GM12878 (cell line): ENCODE measurements at regions not wholly inside any gene's neighbourhood (a gene's known extent, or its start where the extent isn't known, plus 50 kb on each side); places are given as distances from the start of the nearest gene placed in this dataset.

Source experiments
- ATAC-seq: fragments of 200-7000 bp; cut with Tn5 transposase; 3 replicates; pipeline ENCODE4 v1.9.1; 2020; ENCODE audit warnings: mild to moderate bottlenecking, moderate library complexity
- BruUV-seq: library from RNA; stranded (reverse); fragments of 400-500 nt; replicated peaks from 2 replicates; lab custom pipeline; 2021; lab: Mats Ljungman, UMichigan
- CTCF ChIA-PET: fragments of 300-600 bp; sonication (Branson Sonifier 250); formaldehyde crosslinking; extraction: SDS; loops from one replicate; lab custom pipeline; 2021; ENCODE audit warnings: inconsistent platforms; lab: Yijun Ruan, JAX
- POLR2A ChIA-PET: fragments of 350-600 bp; formaldehyde crosslinking; extraction: SDS; loops from one replicate; lab custom pipeline; 2021; ENCODE audit warnings: inconsistent platforms; lab: Charles Lee
- RAD21 ChIA-PET: fragments of 300-600 bp; sonication (Branson Sonifier 250); formaldehyde crosslinking; loops from one replicate; lab custom pipeline; 2023; ENCODE audit warnings: antibody characterized with exemption; ENCODE audit not compliant: unreplicated experiment; lab: Charles Lee
- SMC1A ChIA-PET: fragments of 300-600 bp; sonication (Branson Sonifier 250); formaldehyde crosslinking; loops from one replicate; lab custom pipeline; 2023; ENCODE audit not compliant: unreplicated experiment, uncharacterized antibody; lab: Charles Lee
- DNase-seq: peaks from one replicate; pipeline ENCODE4 v3.0.0-alpha.2; 2011; ENCODE audit warnings: low read depth, low spot score
- FAIRE-seq: peaks from 3 replicates; lab custom pipeline; 2011; peaks lifted over from hg19 to GRCh38; lab: Jason Lieb, UNC
- H2AFZ ChIP-seq: 2 replicates; pipeline ENCODE4 v1.6.0; 2011; ENCODE audit warnings: low read depth, low read length, control low read depth; ENCODE audit not compliant: control insufficient read depth
- H3K27ac ChIP-seq: 2 replicates; pipeline ENCODE4 v1.5.1; 2011; ENCODE audit warnings: control low read depth; ENCODE audit not compliant: control insufficient read depth, insufficient read depth
- H3K27me3 ChIP-seq, 2 experiments: replicated peaks in 1 of 2; 2 replicates each; pipeline versions ENCODE4 v1.6.0 to v1.6.1; 2011; ENCODE audit warnings: low read length in 1 of 2; ENCODE audit not compliant: control insufficient read depth in 2 of 2, insufficient read depth in 2 of 2
- H3K36me3 ChIP-seq, 2 experiments: 2 replicates each; pipeline ENCODE4 v1.5.1; 2011; ENCODE audit warnings: low read length in 1 of 2; ENCODE audit not compliant: control insufficient read depth in 2 of 2, insufficient read depth in 2 of 2
- H3K4me1 ChIP-seq: 2 replicates; pipeline ENCODE4 v1.6.1; 2011; ENCODE audit warnings: mild to moderate bottlenecking, low read length, moderate library complexity, mixed read lengths; ENCODE audit not compliant: control insufficient read depth, insufficient read depth
- H3K4me2 ChIP-seq: 2 replicates; pipeline ENCODE4 v1.6.0; 2011; ENCODE audit warnings: control low read depth; ENCODE audit not compliant: control insufficient read depth, insufficient read depth
- H3K4me3 ChIP-seq: fragments of 200-600 bp; sonication (generic); 2 replicates; pipeline ENCODE4 v1.5.1; 2016
- H3K79me2 ChIP-seq: 2 replicates; pipeline ENCODE4 v1.6.0; 2011; ENCODE audit warnings: low read length; ENCODE audit not compliant: control insufficient read depth, insufficient read depth
- H3K9ac ChIP-seq: 2 replicates; pipeline ENCODE4 v1.8.0; 2011; ENCODE audit warnings: low read length, control low read depth, mixed read lengths; ENCODE audit not compliant: control insufficient read depth, insufficient read depth
- H3K9me3 ChIP-seq: replicated peaks from 3 replicates; pipeline ENCODE4 v1.5.1; 2011; ENCODE audit warnings: mild to moderate bottlenecking, low read length; ENCODE audit not compliant: control insufficient read depth, insufficient read depth
- H4K20me1 ChIP-seq: 2 replicates; pipeline ENCODE4 v1.6.0; 2011; ENCODE audit not compliant: control insufficient read depth, insufficient read depth
- CHD2 ChIP-seq: IDR thresholded peaks from 2 replicates; pipeline ENCODE4 v1.6.1; 2011; ENCODE audit warnings: low read depth, low read length, improper control_type of control experiment, borderline replicate concordance
- CREM ChIP-seq: IDR thresholded peaks from 2 replicates; pipeline ENCODE4 v1.6.1; 2014; ENCODE audit warnings: antibody characterized with exemption, low read depth
- E2F8 ChIP-seq: fragments of 450-650 bp; IDR thresholded peaks from 2 replicates; pipeline ENCODE4 v1.6.1; 2018; ENCODE audit warnings: mild to moderate bottlenecking, low read depth, moderate library complexity; ENCODE audit not compliant: partially characterized antibody
- EP300 ChIP-seq, 2 experiments: fragments of 150-350 bp in 1 of 2; IDR thresholded peaks; 2 replicates each; pipeline ENCODE4 v1.6.1; 2011 to 2012; ENCODE audit warnings: low read depth in 2 of 2, low read length in 2 of 2, borderline replicate concordance in 1 of 2, improper control_type of control experiment in 1 of 2, inconsistent platforms in 1 of 2; ENCODE audit not compliant: control insufficient read depth in 1 of 2
- IRF4 ChIP-seq: IDR thresholded peaks from 2 replicates; pipeline ENCODE4 v1.6.1; 2011; ENCODE audit warnings: low read depth, low read length
- JUND ChIP-seq: IDR thresholded peaks from 2 replicates; pipeline ENCODE4 v1.6.1; 2012; ENCODE audit warnings: low read depth, mild to moderate bottlenecking, low read length, improper control_type of control experiment, moderate library complexity
- KAT2A ChIP-seq: conservative IDR thresholded peaks from 2 replicates; pipeline ENCODE4 v1.6.1; 2011; ENCODE audit warnings: low read depth, low read length; ENCODE audit not compliant: control insufficient read depth
- RBBP5 ChIP-seq: fragments of 200-600 bp; sonication (generic); conservative IDR thresholded peaks from 2 replicates; pipeline ENCODE4 v1.6.1; 2016
- RELA ChIP-seq: fragments of 450-650 bp; IDR thresholded peaks from 2 replicates; pipeline ENCODE4 v1.8.0; 2014; ENCODE audit warnings: borderline replicate concordance; ENCODE audit not compliant: partially characterized antibody
- SMC3 ChIP-seq: IDR thresholded peaks from 2 replicates; pipeline ENCODE4 v1.6.1; 2011; ENCODE audit warnings: low read length, improper control_type of control experiment, borderline replicate concordance
- SREBF1 ChIP-seq: IDR thresholded peaks from 2 replicates; pipeline ENCODE4 v1.6.1; 2012; ENCODE audit warnings: mild to moderate bottlenecking, low read length
- SREBF2 ChIP-seq: IDR thresholded peaks from 2 replicates; pipeline ENCODE4 v1.6.1; 2012; ENCODE audit warnings: mild to moderate bottlenecking, low read length
- STAT1 ChIP-seq: fragments of 450-650 bp; conservative IDR thresholded peaks from 2 replicates; pipeline ENCODE4 v1.6.1; 2014; ENCODE audit warnings: antibody characterized with exemption, mild to moderate bottlenecking
- SUZ12 ChIP-seq: fragments of 200-600 bp; sonication (generic); IDR thresholded peaks from one replicate; pipeline ENCODE4 v1.6.1; 2018; ENCODE audit warnings: antibody characterized with exemption, mild to moderate bottlenecking; ENCODE audit not compliant: unreplicated experiment
- ZZZ3 ChIP-seq: IDR thresholded peaks from 2 replicates; pipeline ENCODE4 v1.6.1; 2011; ENCODE audit warnings: low read depth; ENCODE audit not compliant: control insufficient read depth, insufficient read length
- WGBS: methylation state at CpG from one replicate; pipeline ENCODE4 v1.1.6; 2016; ENCODE audit warnings: low lambda C conversion rate; ENCODE audit not compliant: insufficient replicate concordance, insufficient coverage; ENCODE audit errors: missing lambda C conversion rate; 5-methylcytosine and 5-hydroxymethylcytosine counted together
- in situ Hi-C: fragments of 300-500 bp; cut with MboI; formaldehyde crosslinking; loops from 9 replicates; pipeline ENCODE4 v1.14.3; 2018; ENCODE audit warnings: mixed read lengths
- intact Hi-C: fragments of 100-400 bp; cut with micrococcal nuclease; formaldehyde crosslinking; loops from one replicate; pipeline ENCODE4 v1.14.2; 2022; ENCODE audit not compliant: unreplicated experiment
- TF ChIP-seq, protein P1 (sequence below): fragments of 450-650 bp; IDR thresholded peaks from 2 replicates; pipeline ENCODE4 v1.6.1; 2017; ENCODE audit warnings: borderline replicate concordance
- TF ChIP-seq, protein P2 (sequence below): IDR thresholded peaks from 2 replicates; pipeline ENCODE4 v1.6.1; 2012; ENCODE audit warnings: low read depth, low read length, improper control_type of control experiment
- TF ChIP-seq, protein P3 (sequence below): fragments of 450-650 bp; IDR thresholded peaks from 2 replicates; pipeline ENCODE4 v1.6.1; 2016; ENCODE audit warnings: mild to moderate bottlenecking
- TF ChIP-seq, protein P4 (sequence below): IDR thresholded peaks from 2 replicates; pipeline ENCODE4 v1.6.1; 2012; ENCODE audit warnings: low read depth, low read length, improper control_type of control experiment

DNA sequence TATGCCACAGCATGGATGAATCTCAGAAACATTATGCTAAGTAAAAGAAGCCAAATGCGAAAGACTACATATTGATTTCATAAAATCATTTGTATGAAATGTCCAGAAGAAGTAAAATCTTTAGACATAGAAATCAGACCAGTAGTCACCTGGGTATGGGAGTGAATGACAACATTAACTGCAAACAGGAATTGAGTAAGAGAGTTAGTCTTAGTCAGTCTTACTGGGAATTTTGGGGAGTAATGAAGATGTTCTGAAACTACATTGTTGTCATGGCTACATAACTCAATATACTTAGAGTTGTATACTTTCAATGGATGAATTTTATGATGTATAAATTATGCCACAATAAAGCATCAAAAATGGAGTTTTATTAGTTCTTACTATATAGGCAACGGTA lies 107.8 kb upstream of the CHORDC1 start (continued):
- TF ChIP-seq, protein P1, sequence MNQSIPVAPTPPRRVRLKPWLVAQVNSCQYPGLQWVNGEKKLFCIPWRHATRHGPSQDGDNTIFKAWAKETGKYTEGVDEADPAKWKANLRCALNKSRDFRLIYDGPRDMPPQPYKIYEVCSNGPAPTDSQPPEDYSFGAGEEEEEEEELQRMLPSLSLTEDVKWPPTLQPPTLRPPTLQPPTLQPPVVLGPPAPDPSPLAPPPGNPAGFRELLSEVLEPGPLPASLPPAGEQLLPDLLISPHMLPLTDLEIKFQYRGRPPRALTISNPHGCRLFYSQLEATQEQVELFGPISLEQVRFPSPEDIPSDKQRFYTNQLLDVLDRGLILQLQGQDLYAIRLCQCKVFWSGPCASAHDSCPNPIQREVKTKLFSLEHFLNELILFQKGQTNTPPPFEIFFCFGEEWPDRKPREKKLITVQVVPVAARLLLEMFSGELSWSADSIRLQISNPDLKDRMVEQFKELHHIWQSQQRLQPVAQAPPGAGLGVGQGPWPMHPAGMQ = no peak
- no peak for TF ChIP-seq SREBF1
- TF ChIP-seq RELA = no peak
- TF ChIP-seq, protein P2, sequence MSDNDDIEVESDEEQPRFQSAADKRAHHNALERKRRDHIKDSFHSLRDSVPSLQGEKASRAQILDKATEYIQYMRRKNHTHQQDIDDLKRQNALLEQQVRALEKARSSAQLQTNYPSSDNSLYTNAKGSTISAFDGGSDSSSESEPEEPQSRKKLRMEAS = no peak
- TF ChIP-seq SREBF2 = no peak
- TF ChIP-seq CHD2 = no peak
- no peak for TF ChIP-seq E2F8
- TF ChIP-seq KAT2A = no peak
- no peak for TF ChIP-seq STAT1

DNA sequence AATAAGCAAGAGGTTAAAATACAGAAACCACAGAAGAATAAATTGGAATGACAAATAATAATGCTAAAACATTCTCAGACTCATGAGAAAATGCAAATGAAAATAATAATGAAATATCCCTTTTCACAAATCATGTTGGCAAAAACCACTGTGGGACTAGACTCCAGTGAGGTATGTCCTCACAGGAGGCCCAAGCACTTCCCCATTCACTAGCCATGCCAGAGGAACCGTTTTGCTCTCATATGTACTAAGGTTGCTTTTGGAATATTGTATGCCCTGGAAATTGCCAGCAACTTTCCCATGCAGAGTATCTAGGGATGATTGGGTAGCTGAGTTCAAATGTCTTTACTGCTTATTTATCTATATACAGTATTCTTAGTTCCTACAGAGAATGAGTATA lies 106.2 kb upstream of the CHORDC1 start:
- FAIRE-seq = no peak

More for the DNA sequence above, 106.2 kb upstream of the CHORDC1 start:
- H3K27ac ChIP-seq = no peak overlapping the region
- no peaks in the 10 kb centered on the region for H3K27me3 ChIP-seq
- no peaks in the 10 kb centered on the region for H3K4me1 ChIP-seq
- no peaks in the 10 kb centered on the region for H3K9me3 ChIP-seq
- H3K79me2 ChIP-seq = no peaks in the 10 kb centered on the region
- no peak overlapping the region for H2AFZ ChIP-seq
- no peak for ATAC-seq
- in situ Hi-C loops = no loop called here
- no peak for DNase-seq
- POLR2A ChIA-PET = no interaction called here
- TF ChIP-seq, protein P3, sequence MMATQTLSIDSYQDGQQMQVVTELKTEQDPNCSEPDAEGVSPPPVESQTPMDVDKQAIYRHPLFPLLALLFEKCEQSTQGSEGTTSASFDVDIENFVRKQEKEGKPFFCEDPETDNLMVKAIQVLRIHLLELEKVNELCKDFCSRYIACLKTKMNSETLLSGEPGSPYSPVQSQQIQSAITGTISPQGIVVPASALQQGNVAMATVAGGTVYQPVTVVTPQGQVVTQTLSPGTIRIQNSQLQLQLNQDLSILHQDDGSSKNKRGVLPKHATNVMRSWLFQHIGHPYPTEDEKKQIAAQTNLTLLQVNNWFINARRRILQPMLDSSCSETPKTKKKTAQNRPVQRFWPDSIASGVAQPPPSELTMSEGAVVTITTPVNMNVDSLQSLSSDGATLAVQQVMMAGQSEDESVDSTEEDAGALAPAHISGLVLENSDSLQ = no peak
- TF ChIP-seq EP300 (IDR thresholded peaks at IDR 0.05; ENCODE audit: borderline replicate concordance in 1 of 2, control insufficient read depth in 1 of 2, low read depth in 2 of 2, low read length in 2 of 2) = no peak
- TF ChIP-seq, protein P4, sequence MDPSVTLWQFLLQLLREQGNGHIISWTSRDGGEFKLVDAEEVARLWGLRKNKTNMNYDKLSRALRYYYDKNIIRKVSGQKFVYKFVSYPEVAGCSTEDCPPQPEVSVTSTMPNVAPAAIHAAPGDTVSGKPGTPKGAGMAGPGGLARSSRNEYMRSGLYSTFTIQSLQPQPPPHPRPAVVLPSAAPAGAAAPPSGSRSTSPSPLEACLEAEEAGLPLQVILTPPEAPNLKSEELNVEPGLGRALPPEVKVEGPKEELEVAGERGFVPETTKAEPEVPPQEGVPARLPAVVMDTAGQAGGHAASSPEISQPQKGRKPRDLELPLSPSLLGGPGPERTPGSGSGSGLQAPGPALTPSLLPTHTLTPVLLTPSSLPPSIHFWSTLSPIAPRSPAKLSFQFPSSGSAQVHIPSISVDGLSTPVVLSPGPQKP = no peak
- no peak for TF ChIP-seq JUND
- TF ChIP-seq IRF4 = no peak
- TF ChIP-seq ZZZ3 = no peak
- no peak for TF ChIP-seq SUZ12
- no peak for TF ChIP-seq CREM
- TF ChIP-seq SMC3 = no peak
- no peak for TF ChIP-seq RBBP5
- 0% methylated on average over 1 of the region's 1 CpG for WGBS
- no peak overlapping the region for H3K4me3 ChIP-seq
- intact Hi-C loops = no loop called here
- no peak overlapping the region for H3K4me2 ChIP-seq
- no peaks in the 10 kb centered on the region for H4K20me1 ChIP-seq
- SMC1A ChIA-PET = no interaction called here
- H3K9ac ChIP-seq = no peak overlapping the region
- CTCF ChIA-PET = no interaction called here
- BruUV-seq = no TSS peak
- RAD21 ChIA-PET = no interaction called here
- no peaks in the 10 kb centered on the region for H3K36me3 ChIP-seq
